ENCODE measurements at regions not wholly inside any gene's neighbourhood (a gene's known extent, or its start where the extent isn't known, plus 50 kb on each side); places are given as distances from the start of the nearest gene placed in this dataset.

DNA sequence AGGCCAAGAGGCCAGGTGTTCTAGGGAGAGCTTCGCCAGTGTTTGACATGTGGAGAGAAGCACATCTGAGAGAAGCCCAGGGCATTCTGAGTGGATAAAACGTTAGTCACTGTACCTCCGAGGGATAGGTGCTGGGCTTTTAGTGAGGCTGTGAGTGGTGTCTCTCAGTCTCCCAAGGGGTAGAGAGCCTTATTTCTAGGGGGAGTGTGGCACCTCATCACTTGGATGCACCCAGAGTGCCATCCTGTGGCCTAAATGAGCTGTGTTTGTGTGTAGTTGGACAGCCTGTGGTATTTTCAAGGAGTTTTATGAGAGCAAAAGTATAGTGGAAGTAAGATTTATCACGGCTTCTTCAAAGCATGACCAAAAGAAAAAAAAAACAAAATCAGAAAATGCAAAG, 1046.9 kb upstream of the WWC1 start:
- DNase-seq (ENCODE audit: low spot score in 2 of 2) = no peak
- Mint-ChIP-seq H3K4me1 (no peaks in the 10 kb centered on the region), H3K4me3 (no peak overlapping the region), H3K9me3 (peaks cover 19% of the 10 kb centered on the region), H3K27ac (ENCODE audit: low read depth) (no peak overlapping the region), H3K27me3 (no peaks in the 10 kb centered on the region), H3K36me3 (ENCODE audit: insufficient read depth) (no peaks in the 10 kb centered on the region)
- no peak for ATAC-seq (replicated peaks; ENCODE audit: extremely low read depth, poor library complexity, severe bottlenecking)

DNA sequence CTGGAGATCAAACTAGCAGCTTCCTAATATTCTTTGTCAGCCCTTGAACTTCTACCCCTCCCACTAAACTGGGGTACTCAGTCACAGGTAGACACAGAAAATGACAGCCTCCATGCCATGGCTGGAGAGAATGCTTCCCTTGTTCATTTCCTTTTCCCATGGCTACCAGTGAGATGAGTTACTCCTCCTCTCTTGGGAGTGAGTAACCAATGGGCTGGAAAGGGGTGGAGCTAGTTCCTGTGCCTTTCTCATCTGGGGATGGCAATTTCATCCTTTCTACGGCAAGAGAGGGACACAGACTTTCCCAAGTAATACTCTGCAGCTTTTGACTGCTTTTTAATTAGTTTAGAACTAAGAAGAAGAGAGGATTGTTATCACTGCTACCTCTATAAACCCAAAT, 1045.6 kb upstream of the WWC1 start:
- Mint-ChIP-seq H3K9me3 (peaks cover 15% of the 10 kb centered on the region), H3K27ac (ENCODE audit: low read depth) (no peak overlapping the region), H3K4me3 (no peak overlapping the region), H3K36me3 (ENCODE audit: insufficient read depth) (no peaks in the 10 kb centered on the region), H3K4me1 (no peaks in the 10 kb centered on the region), H3K27me3 (no peaks in the 10 kb centered on the region)
- no peak for DNase-seq (ENCODE audit: low spot score in 2 of 2)
- ATAC-seq (replicated peaks; ENCODE audit: extremely low read depth, poor library complexity, severe bottlenecking) = no peak

GRCh38 chr5:167247816-167248215, 1043.6 kb upstream of the WWC1 start:
- Mint-ChIP-seq H3K36me3 (ENCODE audit: insufficient read depth) (no peaks in the 10 kb centered on the region), H3K4me3 (no peak overlapping the region), H3K4me1 (no peaks in the 10 kb centered on the region), H3K27me3 (no peaks in the 10 kb centered on the region), H3K9me3 (peaks cover 6% of the 10 kb centered on the region), H3K27ac (ENCODE audit: low read depth) (no peak overlapping the region)
- no peak for ATAC-seq (replicated peaks; ENCODE audit: extremely low read depth, poor library complexity, severe bottlenecking)
- DNase-seq (ENCODE audit: low spot score in 2 of 2) = no peak

- Mint-ChIP-seq H3K9me3 (peaks cover 6% of the 10 kb centered on the region), H3K4me1 (no peaks in the 10 kb centered on the region), H3K4me3 (no peak overlapping the region), H3K36me3 (ENCODE audit: insufficient read depth) (no peaks in the 10 kb centered on the region), H3K27me3 (no peaks in the 10 kb centered on the region), H3K27ac (ENCODE audit: low read depth) (no peak overlapping the region)
- DNase-seq (ENCODE audit: low spot score in 2 of 2) = no peak
- ATAC-seq (replicated peaks; ENCODE audit: extremely low read depth, poor library complexity, severe bottlenecking) = no peak
These were observed 1043.2 kb upstream of the WWC1 start for GRCh38 chr5:167248257-167248656.

DNA sequence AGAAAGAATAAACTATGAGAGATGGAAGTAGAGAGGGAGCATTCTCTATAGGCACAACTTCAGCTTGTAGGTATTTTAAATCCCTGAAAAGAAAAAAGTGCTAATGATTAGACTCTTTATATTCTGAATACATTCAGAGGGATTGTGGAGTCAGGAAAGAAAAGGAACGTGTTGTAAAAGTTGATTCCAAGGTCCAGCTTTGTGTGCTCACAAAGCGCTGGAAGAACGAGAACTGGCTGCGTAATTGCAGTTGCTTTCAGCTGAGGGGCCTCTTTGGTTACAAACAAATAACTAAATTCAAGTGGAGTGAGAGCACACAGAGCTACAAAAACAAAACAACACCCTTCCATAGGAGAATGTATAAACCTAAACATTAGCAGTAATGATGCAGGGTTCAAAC, 1040.4 kb upstream of the WWC1 start:
- H3K27me3 Mint-ChIP-seq = no peaks in the 10 kb centered on the region
- H3K27ac Mint-ChIP-seq (ENCODE audit: low read depth) = no peak overlapping the region
- ATAC-seq (replicated peaks; ENCODE audit: extremely low read depth, poor library complexity, severe bottlenecking) = no peak
- no peak for DNase-seq (ENCODE audit: low spot score in 2 of 2)
- no peaks in the 10 kb centered on the region for H3K4me1 Mint-ChIP-seq
- peaks cover 11% of the 10 kb centered on the region for H3K9me3 Mint-ChIP-seq
- H3K4me3 Mint-ChIP-seq = no peak overlapping the region
- no peaks in the 10 kb centered on the region for H3K36me3 Mint-ChIP-seq (ENCODE audit: insufficient read depth)

GRCh38 chr5:167254132-167254531, 1037.3 kb upstream of the WWC1 start:
- H3K27ac Mint-ChIP-seq (ENCODE audit: low read depth) = no peak overlapping the region
- H3K4me3 Mint-ChIP-seq = no peak overlapping the region
- peaks cover 20% of the 10 kb centered on the region for H3K9me3 Mint-ChIP-seq
- no peaks in the 10 kb centered on the region for H3K27me3 Mint-ChIP-seq
- no peak for ATAC-seq (replicated peaks; ENCODE audit: extremely low read depth, poor library complexity, severe bottlenecking)
- DNase-seq (ENCODE audit: low spot score in 2 of 2) = no peak
- no peaks in the 10 kb centered on the region for H3K36me3 Mint-ChIP-seq (ENCODE audit: insufficient read depth)
- no peaks in the 10 kb centered on the region for H3K4me1 Mint-ChIP-seq

DNA sequence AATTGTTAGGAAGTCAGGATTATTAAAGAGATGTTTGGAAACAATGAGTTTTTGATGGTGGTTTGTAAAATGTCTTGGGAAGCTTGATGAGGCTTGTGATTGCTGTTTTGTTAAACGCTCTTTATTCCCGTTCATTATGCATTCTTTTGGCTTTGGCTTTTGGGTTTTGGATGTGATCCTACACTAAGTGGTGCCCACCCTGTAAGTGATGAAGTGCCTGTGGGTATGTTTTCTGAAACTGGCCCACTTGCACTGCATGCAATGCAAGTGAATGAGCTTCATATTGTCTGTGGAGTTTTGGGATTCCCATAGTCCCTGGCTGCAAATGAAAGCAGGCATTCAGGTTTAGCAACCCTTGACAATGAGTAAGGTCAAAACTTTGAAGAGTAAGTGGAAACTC, 1035.5 kb upstream of the WWC1 start:
- Mint-ChIP-seq H3K4me1 (no peaks in the 10 kb centered on the region), H3K4me3 (no peak overlapping the region), H3K27ac (ENCODE audit: low read depth) (no peak overlapping the region), H3K9me3 (peaks cover 20% of the 10 kb centered on the region), H3K36me3 (ENCODE audit: insufficient read depth) (no peaks in the 10 kb centered on the region), H3K27me3 (no peaks in the 10 kb centered on the region)
- no peak for ATAC-seq (replicated peaks; ENCODE audit: extremely low read depth, poor library complexity, severe bottlenecking)
- no peak for DNase-seq (ENCODE audit: low spot score in 2 of 2)

- no peaks in the 10 kb centered on the region for H3K4me1 Mint-ChIP-seq
- DNase-seq (ENCODE audit: low spot score in 2 of 2) (no peak), ATAC-seq (replicated peaks; ENCODE audit: extremely low read depth, poor library complexity, severe bottlenecking) (no peak)
- peaks cover 18% of the 10 kb centered on the region for H3K9me3 Mint-ChIP-seq
- H3K4me3 Mint-ChIP-seq = no peak overlapping the region
- H3K36me3 Mint-ChIP-seq (ENCODE audit: insufficient read depth) = no peaks in the 10 kb centered on the region
- H3K27me3 Mint-ChIP-seq = no peaks in the 10 kb centered on the region
- no peak overlapping the region for H3K27ac Mint-ChIP-seq (ENCODE audit: low read depth)
These were observed 1031.6 kb upstream of the WWC1 start for GRCh38 chr5:167259806-167260205.

GRCh38 chr5:167261309-167262100, 1029.9 kb upstream of the WWC1 start:
- H3K36me3 Mint-ChIP-seq (ENCODE audit: insufficient read depth) = no peaks in the 10 kb centered on the region
- no peaks in the 10 kb centered on the region for H3K4me1 Mint-ChIP-seq

DNA sequence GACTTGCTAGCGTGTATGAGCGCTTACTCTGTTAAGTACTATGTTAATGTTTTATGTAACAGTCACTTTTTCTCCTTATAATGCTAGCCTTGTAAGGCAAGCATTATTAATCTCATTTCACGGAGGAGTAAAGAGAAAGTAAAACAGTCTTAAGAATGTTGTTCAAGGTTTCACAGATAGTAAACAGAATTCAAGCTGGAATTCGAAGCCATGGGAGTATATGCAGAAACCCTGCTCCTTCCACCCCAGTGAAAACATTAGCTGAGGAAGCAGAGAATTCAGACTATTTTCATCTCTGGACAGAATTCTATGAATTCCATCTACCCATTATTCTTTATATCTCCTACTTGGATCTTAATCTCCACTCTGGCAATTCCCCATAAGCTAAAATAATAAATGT, 1028.3 kb upstream of the WWC1 start:
- DNase-seq (ENCODE audit: low spot score in 2 of 2) = no peak

More at GRCh38 chr5:167261309-167262100, 1029.9 kb upstream of the WWC1 start:
- H3K27me3 Mint-ChIP-seq = no peaks in the 10 kb centered on the region
- peaks cover 11% of the 10 kb centered on the region for H3K9me3 Mint-ChIP-seq
- DNase-seq (ENCODE audit: low spot score in 2 of 2) = no peak
- H3K4me3 Mint-ChIP-seq = no peak overlapping the region
- H3K27ac Mint-ChIP-seq (ENCODE audit: low read depth) = no peak overlapping the region
- ATAC-seq (replicated peaks; ENCODE audit: extremely low read depth, poor library complexity, severe bottlenecking) = no peak

DNA sequence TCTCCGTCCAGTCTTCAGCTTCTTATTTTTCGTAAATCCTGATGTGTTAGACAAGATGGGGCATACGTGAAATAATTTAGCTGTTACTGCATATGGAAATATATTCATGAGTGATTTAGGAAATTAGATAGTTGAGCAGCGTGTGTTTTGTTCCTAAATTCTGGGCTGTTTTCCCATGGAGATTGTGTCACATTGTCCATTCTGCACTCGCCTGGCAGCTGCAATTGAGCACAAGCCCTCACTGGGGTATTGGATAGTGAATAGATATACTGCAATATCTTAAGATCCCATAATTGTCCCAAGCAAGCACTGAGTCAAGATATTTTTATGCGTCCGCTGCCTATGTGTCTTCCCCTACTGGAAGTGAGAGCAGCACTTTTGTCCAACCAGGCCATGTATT, 1027.1 kb upstream of the WWC1 start:
- ATAC-seq (replicated peaks; ENCODE audit: extremely low read depth, poor library complexity, severe bottlenecking) = no peak
- no peak overlapping the region for H3K27ac Mint-ChIP-seq (ENCODE audit: low read depth)
- no peaks in the 10 kb centered on the region for H3K4me1 Mint-ChIP-seq
- H3K9me3 Mint-ChIP-seq = peaks cover 5% of the 10 kb centered on the region
- no peaks in the 10 kb centered on the region for H3K36me3 Mint-ChIP-seq (ENCODE audit: insufficient read depth)
- no peak overlapping the region for H3K4me3 Mint-ChIP-seq
- DNase-seq (ENCODE audit: low spot score in 2 of 2) = no peak
- no peaks in the 10 kb centered on the region for H3K27me3 Mint-ChIP-seq

More for the DNA sequence above, 1028.3 kb upstream of the WWC1 start:
- Mint-ChIP-seq H3K4me1 (no peaks in the 10 kb centered on the region), H3K4me3 (no peak overlapping the region), H3K36me3 (ENCODE audit: insufficient read depth) (no peaks in the 10 kb centered on the region), H3K27me3 (no peaks in the 10 kb centered on the region), H3K9me3 (peaks cover 4% of the 10 kb centered on the region), H3K27ac (ENCODE audit: low read depth) (no peak overlapping the region)
- no peak for ATAC-seq (replicated peaks; ENCODE audit: extremely low read depth, poor library complexity, severe bottlenecking)

- no peak for ATAC-seq (replicated peaks; ENCODE audit: extremely low read depth, poor library complexity, severe bottlenecking)
- peaks cover 16% of the 10 kb centered on the region for H3K9me3 Mint-ChIP-seq
These were observed 1023.1 kb upstream of the WWC1 start for GRCh38 chr5:167268337-167268736.

DNA sequence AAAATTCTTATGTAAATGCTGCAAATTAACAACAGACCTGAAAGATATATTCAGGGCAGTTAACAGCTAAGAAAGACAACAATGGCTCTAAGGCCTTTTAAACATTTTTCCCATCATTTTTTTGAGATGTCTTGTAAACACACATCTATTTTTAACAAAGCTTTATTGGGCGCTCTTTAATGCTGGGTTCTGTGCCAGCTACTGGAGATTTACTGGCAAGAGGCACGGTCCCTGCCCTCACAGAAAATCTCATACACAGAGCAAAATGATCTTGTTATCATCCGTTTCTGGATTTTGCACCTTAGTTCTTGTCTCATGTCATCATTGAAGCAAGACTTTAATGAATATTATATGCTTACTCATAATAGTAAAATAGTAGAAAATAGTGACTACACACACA, 1022.3 kb upstream of the WWC1 start:
- Mint-ChIP-seq H3K9me3 (peaks cover 16% of the 10 kb centered on the region), H3K27ac (ENCODE audit: low read depth) (no peak overlapping the region), H3K4me3 (no peak overlapping the region), H3K36me3 (ENCODE audit: insufficient read depth) (peaks cover 3% of the 10 kb centered on the region), H3K4me1 (no peaks in the 10 kb centered on the region), H3K27me3 (no peaks in the 10 kb centered on the region)
- DNase-seq (ENCODE audit: low spot score in 2 of 2) (no peak), ATAC-seq (replicated peaks; ENCODE audit: extremely low read depth, poor library complexity, severe bottlenecking) (no peak)

More at GRCh38 chr5:167268337-167268736, 1023.1 kb upstream of the WWC1 start:
- no peak for DNase-seq (ENCODE audit: low spot score in 2 of 2)
- H3K4me1 Mint-ChIP-seq = no peaks in the 10 kb centered on the region
- H3K27ac Mint-ChIP-seq (ENCODE audit: low read depth) = no peak overlapping the region
- H3K27me3 Mint-ChIP-seq = no peaks in the 10 kb centered on the region
- H3K36me3 Mint-ChIP-seq (ENCODE audit: insufficient read depth) = peaks cover 3% of the 10 kb centered on the region
- H3K4me3 Mint-ChIP-seq = no peak overlapping the region
